Neural cell (in vitro differentiated cells): ENCODE measurements at regions not wholly inside any gene's neighbourhood (a gene's known extent, or its start where the extent isn't known, plus 50 kb on each side); places are given as distances from the start of the nearest gene placed in this dataset.
"Not testable (repeated sequence)": the region's sequence is repeated elsewhere in the genome, so short reads cannot be mapped to it uniquely, and the experiment has no call there.

Experiments
- H2AFZ ChIP-seq: fragments of 200-600, 300-800 bp; sonication (generic), shearing (Covaris generic); 2 replicates; pipeline ENCODE4 v1.6.0; 2014; ENCODE audit warnings: low read depth, mild to moderate bottlenecking, antibody characterized with exemption, low read length, moderate library complexity
- H3F3A ChIP-seq: fragments of 200-600 bp; shearing (Covaris generic); 2 replicates; pipeline ENCODE4 v1.6.1; 2016; ENCODE audit warnings: mild to moderate bottlenecking, moderate library complexity, mixed read lengths, antibody characterized with exemption, low read length; ENCODE audit not compliant: insufficient read depth, poor library complexity, severe bottlenecking
- H3K27ac ChIP-seq: fragments of 200-600, 300-800 bp; sonication (generic), shearing (Covaris generic); 2 replicates; pipeline ENCODE4 v1.5.1; 2014; ENCODE audit warnings: mild to moderate bottlenecking, low read length, moderate library complexity
- H3K27me3 ChIP-seq: fragments of 300-800, 200-600 bp; sonication (generic), shearing (Covaris generic); 2 replicates; pipeline ENCODE4 v1.6.0; 2014; ENCODE audit warnings: mild to moderate bottlenecking, low read depth, low read length, moderate library complexity; ENCODE audit not compliant: insufficient read depth
- H3K36me3 ChIP-seq: fragments of 300-800, 200-600 bp; sonication (generic), shearing (Covaris generic); 2 replicates; pipeline ENCODE4 v1.5.1; 2014; ENCODE audit warnings: mild to moderate bottlenecking, antibody characterized with exemption, low read length, moderate library complexity; ENCODE audit not compliant: insufficient read depth
- H3K4me2 ChIP-seq: fragments of 300-800, 200-600 bp; sonication (generic), shearing (Covaris generic); 2 replicates; pipeline ENCODE4 v1.6.0; 2014; ENCODE audit warnings: mild to moderate bottlenecking, low read length
- H3K4me3 ChIP-seq: fragments of 300-800, 200-600 bp; sonication (generic), shearing (Covaris generic); 2 replicates; pipeline ENCODE4 v1.5.1; 2014; ENCODE audit warnings: mild to moderate bottlenecking, low read length, moderate library complexity
- H3K79me2 ChIP-seq: fragments of 200-600 bp; shearing (Covaris generic); replicated peaks from 2 replicates; pipeline ENCODE4 v1.6.0; 2014; ENCODE audit warnings: mild to moderate bottlenecking, low read length, moderate library complexity; ENCODE audit not compliant: insufficient read depth
- H3K9ac ChIP-seq: fragments of 300-800, 200-600 bp; sonication (generic), shearing (Covaris generic); 2 replicates; pipeline ENCODE4 v1.6.1; 2016; ENCODE audit warnings: mild to moderate bottlenecking, low read length, mixed read lengths
- H3K9me2 ChIP-seq: fragments of 200-600 bp; shearing (Covaris generic); 2 replicates; pipeline ENCODE4 v1.6.1; 2016; ENCODE audit warnings: mild to moderate bottlenecking, low read length, mixed read lengths; ENCODE audit not compliant: insufficient read depth
- H3K9me3 ChIP-seq: fragments of 200-600, 300-800 bp; sonication (generic), shearing (Covaris generic); 2 replicates; pipeline ENCODE4 v1.6.1; 2016; ENCODE audit warnings: mild to moderate bottlenecking, mixed run types, low read length, moderate library complexity, mixed read lengths
- H4K20me1 ChIP-seq: fragments of 200-600 bp; shearing (Covaris generic); 2 replicates; pipeline ENCODE4 v1.6.1; 2016; ENCODE audit warnings: mild to moderate bottlenecking, mixed run types; ENCODE audit not compliant: insufficient read depth
- EP300 ChIP-seq: fragments of 450-650 bp; conservative IDR thresholded peaks from 2 replicates; pipeline ENCODE4 v1.6.1; 2014; ENCODE audit warnings: antibody characterized with exemption, mild to moderate bottlenecking, moderate library complexity; ENCODE audit not compliant: poor library complexity, severe bottlenecking
- EZH2 ChIP-seq: fragments of 200-600, 300-800 bp; shearing (Covaris generic), sonication (generic); IDR thresholded peaks from 2 replicates; pipeline ENCODE4 v1.6.1; 2014; ENCODE audit warnings: antibody characterized with exemption, low read length, borderline replicate concordance, mild to moderate bottlenecking; ENCODE audit not compliant: insufficient read depth, poor library complexity, severe bottlenecking
- MXI1 ChIP-seq: fragments of 450-650 bp; conservative IDR thresholded peaks from 2 replicates; pipeline ENCODE4 v1.6.1; 2014; ENCODE audit warnings: antibody characterized with exemption, mild to moderate bottlenecking; ENCODE audit not compliant: poor library complexity, severe bottlenecking
- POLR2AphosphoS5 ChIP-seq: IDR thresholded peaks from 2 replicates; pipeline ENCODE4 v1.6.1; 2012
- RAD21 ChIP-seq: fragments of 450-650 bp; conservative IDR thresholded peaks from 2 replicates; pipeline ENCODE4 v1.6.1; 2014; ENCODE audit warnings: antibody characterized with exemption, mild to moderate bottlenecking, moderate library complexity
- SMC3 ChIP-seq: fragments of 450-650 bp; conservative IDR thresholded peaks from 2 replicates; pipeline ENCODE4 v1.6.1; 2014; ENCODE audit warnings: antibody characterized with exemption, mild to moderate bottlenecking, moderate library complexity; ENCODE audit not compliant: poor library complexity
- TAF1 ChIP-seq: IDR thresholded peaks from 2 replicates; pipeline ENCODE4 v1.6.1; 2012; ENCODE audit warnings: low read depth
- TF ChIP-seq, protein P1 (sequence below): fragments of 450-650 bp; IDR thresholded peaks from 2 replicates; pipeline ENCODE4 v1.5.1; 2014; ENCODE audit warnings: antibody characterized with exemption, mild to moderate bottlenecking, moderate library complexity; ENCODE audit not compliant: poor library complexity, severe bottlenecking
- TF ChIP-seq, protein P2 (sequence below): IDR thresholded peaks from 2 replicates; pipeline ENCODE4 v1.6.1; 2012; ENCODE audit warnings: borderline replicate concordance

DNA sequence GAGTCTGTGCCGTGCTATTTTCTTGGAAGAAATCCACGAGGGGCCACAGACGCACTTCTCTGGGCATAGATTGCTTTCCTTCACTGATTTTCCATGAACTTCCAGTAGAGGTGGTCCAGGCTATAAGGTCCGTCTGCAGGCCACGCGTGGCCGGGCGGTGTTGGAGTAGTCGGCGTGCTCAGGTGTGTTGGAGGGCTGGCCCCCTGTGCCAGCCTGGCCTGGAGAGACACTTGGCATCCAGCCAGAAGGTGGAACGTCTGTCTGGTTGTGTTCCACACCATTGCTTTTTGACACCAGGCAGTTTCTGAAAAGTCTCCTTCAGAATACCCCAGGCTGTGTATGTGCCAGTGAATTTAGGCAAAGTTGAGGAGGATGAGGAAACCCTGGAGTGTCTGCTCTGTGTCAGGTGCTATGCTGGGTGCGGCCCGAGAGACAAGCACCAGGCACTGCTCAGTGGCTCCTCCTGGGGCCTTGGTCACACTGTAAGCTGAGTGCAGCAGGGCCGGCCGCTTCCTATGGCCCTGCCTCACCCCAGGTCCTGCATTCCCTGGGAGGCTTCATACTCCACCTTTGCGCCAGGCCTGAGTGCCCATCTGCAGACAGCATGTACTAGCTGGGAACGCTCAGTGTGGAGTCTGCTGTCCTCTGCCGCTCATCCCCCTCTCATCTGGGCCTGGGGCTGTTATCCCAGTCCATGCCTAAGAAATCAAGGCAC, 52.1 kb upstream of the TAMM41 start:
- Histone ChIP-seq H3K79me2 (no peaks in the 10 kb centered on the region), H3K9ac (no peak overlapping the region), H3K36me3 (no peaks in the 10 kb centered on the region), H3K27ac (no peak overlapping the region), H3K4me3 (no peak overlapping the region), H3F3A (no peaks in the 10 kb centered on the region), H3K9me3 (no peaks in the 10 kb centered on the region), H3K4me2 (no peak overlapping the region), H3K9me2 (no peaks in the 10 kb centered on the region), H2AFZ (no peak overlapping the region), H3K27me3 (no peaks in the 10 kb centered on the region), H4K20me1 (no peaks in the 10 kb centered on the region)
- TF ChIP-seq RAD21 = no peak
- no peak for TF ChIP-seq MXI1
- TF ChIP-seq TAF1 = no peak
- no peak for TF ChIP-seq EP300
- TF ChIP-seq, protein P1, sequence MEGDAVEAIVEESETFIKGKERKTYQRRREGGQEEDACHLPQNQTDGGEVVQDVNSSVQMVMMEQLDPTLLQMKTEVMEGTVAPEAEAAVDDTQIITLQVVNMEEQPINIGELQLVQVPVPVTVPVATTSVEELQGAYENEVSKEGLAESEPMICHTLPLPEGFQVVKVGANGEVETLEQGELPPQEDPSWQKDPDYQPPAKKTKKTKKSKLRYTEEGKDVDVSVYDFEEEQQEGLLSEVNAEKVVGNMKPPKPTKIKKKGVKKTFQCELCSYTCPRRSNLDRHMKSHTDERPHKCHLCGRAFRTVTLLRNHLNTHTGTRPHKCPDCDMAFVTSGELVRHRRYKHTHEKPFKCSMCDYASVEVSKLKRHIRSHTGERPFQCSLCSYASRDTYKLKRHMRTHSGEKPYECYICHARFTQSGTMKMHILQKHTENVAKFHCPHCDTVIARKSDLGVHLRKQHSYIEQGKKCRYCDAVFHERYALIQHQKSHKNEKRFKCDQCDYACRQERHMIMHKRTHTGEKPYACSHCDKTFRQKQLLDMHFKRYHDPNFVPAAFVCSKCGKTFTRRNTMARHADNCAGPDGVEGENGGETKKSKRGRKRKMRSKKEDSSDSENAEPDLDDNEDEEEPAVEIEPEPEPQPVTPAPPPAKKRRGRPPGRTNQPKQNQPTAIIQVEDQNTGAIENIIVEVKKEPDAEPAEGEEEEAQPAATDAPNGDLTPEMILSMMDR = no peak
- TF ChIP-seq SMC3 = no peak
- no peak for TF ChIP-seq POLR2AphosphoS5
- TF ChIP-seq EZH2 = no peak
- TF ChIP-seq, protein P2, sequence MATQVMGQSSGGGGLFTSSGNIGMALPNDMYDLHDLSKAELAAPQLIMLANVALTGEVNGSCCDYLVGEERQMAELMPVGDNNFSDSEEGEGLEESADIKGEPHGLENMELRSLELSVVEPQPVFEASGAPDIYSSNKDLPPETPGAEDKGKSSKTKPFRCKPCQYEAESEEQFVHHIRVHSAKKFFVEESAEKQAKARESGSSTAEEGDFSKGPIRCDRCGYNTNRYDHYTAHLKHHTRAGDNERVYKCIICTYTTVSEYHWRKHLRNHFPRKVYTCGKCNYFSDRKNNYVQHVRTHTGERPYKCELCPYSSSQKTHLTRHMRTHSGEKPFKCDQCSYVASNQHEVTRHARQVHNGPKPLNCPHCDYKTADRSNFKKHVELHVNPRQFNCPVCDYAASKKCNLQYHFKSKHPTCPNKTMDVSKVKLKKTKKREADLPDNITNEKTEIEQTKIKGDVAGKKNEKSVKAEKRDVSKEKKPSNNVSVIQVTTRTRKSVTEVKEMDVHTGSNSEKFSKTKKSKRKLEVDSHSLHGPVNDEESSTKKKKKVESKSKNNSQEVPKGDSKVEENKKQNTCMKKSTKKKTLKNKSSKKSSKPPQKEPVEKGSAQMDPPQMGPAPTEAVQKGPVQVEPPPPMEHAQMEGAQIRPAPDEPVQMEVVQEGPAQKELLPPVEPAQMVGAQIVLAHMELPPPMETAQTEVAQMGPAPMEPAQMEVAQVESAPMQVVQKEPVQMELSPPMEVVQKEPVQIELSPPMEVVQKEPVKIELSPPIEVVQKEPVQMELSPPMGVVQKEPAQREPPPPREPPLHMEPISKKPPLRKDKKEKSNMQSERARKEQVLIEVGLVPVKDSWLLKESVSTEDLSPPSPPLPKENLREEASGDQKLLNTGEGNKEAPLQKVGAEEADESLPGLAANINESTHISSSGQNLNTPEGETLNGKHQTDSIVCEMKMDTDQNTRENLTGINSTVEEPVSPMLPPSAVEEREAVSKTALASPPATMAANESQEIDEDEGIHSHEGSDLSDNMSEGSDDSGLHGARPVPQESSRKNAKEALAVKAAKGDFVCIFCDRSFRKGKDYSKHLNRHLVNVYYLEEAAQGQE = no peak

DNA sequence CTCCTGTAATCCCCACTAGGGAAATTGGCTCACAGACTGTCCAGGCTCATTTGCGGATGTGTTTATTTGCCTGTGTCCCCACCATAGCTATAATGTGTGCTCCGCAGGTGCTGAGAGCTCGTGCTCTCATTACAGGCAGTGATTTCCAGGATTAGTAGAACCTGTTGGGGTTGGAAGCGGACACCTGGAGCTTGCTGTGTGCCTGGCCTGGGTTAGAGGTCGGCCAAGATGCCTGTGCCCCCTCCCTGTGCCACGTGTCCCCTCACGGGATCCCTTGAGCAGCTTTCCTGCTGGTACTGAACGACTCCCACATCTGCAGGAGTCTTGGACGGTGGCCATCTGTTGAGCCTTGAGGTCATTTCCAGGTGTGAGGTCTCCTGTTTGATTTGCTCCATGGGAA, 52.7 kb upstream of the TAMM41 start:
- not testable (repeated sequence) for H3K9me2 ChIP-seq, H2AFZ ChIP-seq, H3K27me3 ChIP-seq, H3F3A ChIP-seq, H3K4me2 ChIP-seq, H3K27ac ChIP-seq, H4K20me1 ChIP-seq, H3K9me3 ChIP-seq, H3K36me3 ChIP-seq, H3K9ac ChIP-seq, H3K79me2 ChIP-seq, H3K4me3 ChIP-seq

DNA sequence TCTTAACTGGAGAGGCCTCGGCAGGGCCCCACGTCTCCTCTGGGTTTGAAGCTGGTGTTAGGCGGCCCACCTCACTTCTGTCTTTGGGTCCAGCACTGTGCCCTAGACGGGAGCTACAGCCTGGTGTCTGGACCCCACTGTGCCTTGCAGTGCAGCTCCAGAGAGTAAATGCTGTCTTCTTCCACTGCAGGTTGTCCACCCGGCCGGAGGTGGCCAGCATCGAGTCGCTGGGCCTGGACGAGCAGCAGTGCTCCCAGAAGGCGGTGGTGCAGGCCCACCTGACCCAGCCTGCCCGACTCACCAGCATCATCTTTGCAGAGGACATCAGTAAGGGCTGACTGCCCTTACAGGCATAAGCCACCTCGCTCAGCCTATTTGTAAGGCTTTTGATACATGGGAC, 53.1 kb upstream of the TAMM41 start:
- Histone ChIP-seq H3K36me3 (no peaks in the 10 kb centered on the region), H3K4me2 (no peak overlapping the region), H4K20me1 (no peaks in the 10 kb centered on the region), H3K4me3 (no peak overlapping the region), H3K27ac (no peak overlapping the region), H3K79me2 (no peaks in the 10 kb centered on the region), H3K27me3 (no peaks in the 10 kb centered on the region), H3F3A (no peaks in the 10 kb centered on the region), H3K9me2 (no peaks in the 10 kb centered on the region), H3K9ac (no peak overlapping the region), H3K9me3 (no peaks in the 10 kb centered on the region), H2AFZ (no peak overlapping the region)
- no peak for TF ChIP-seq MXI1
- no peak for TF ChIP-seq POLR2AphosphoS5
- TF ChIP-seq RAD21 = no peak
- TF ChIP-seq, protein P2 = no peak
